CD4-positive, alpha-beta T cell (primary cell): ENCODE measurements at regions not wholly inside any gene's neighbourhood (a gene's known extent, or its start where the extent isn't known, plus 50 kb on each side); places are given as distances from the start of the nearest gene placed in this dataset.

Experiments used
- ATAC-seq: fragments of 200-7000 bp; cut with Tn5 transposase; one replicate; pipeline ENCODE4 v1.10.0; 2022; ENCODE audit warnings: mild to moderate bottlenecking; ENCODE audit not compliant: poor library complexity
- CTCF ChIA-PET: fragments of 350-600 bp; sonication (Branson Sonifier 250); formaldehyde crosslinking; loops from one replicate; lab custom pipeline; 2021; ENCODE audit warnings: antibody characterized with exemption, inconsistent platforms; lab: Charles Lee
- POLR2A ChIA-PET: fragments of 350-600 bp; sonication (Branson Sonifier 250); formaldehyde crosslinking; loops from one replicate; lab custom pipeline; 2021; ENCODE audit warnings: antibody characterized with exemption, inconsistent platforms; lab: Charles Lee
- DNase-seq, 14 experiments: peaks; one replicate each; pipeline ENCODE4 v3.0.0-alpha.2; 2013 to 2020; ENCODE audit warnings: mixed read lengths in 2 of 14
- H3K27ac ChIP-seq, 2 donors: one replicate each; pipeline versions ENCODE4 v1.5.1 to v1.7.0; 2013; ENCODE audit warnings: low read length in 2 of 2, low read depth in 1 of 2, mild to moderate bottlenecking in 1 of 2
- H3K27me3 ChIP-seq, 2 experiments: 1 replicate in 1 of 2; 2 replicates in 1 of 2; pipeline versions ENCODE4 v1.6.1 to v1.7.0; 2013; ENCODE audit warnings: low read length in 2 of 2, control low read depth in 1 of 2, mild to moderate bottlenecking in 1 of 2, moderate library complexity in 1 of 2; ENCODE audit not compliant: insufficient read depth in 2 of 2, control insufficient read depth in 1 of 2
- H3K36me3 ChIP-seq: one replicate; pipeline ENCODE4 v1.6.1; 2013; ENCODE audit warnings: low read length, control low read depth; ENCODE audit not compliant: insufficient read depth
- H3K4me1 ChIP-seq: one replicate; pipeline ENCODE4 v1.6.1; 2013; ENCODE audit warnings: low read length, control low read depth; ENCODE audit not compliant: insufficient read depth
- H3K4me3 ChIP-seq: one replicate; pipeline ENCODE4 v1.5.1; 2013; ENCODE audit warnings: mild to moderate bottlenecking, low read length, moderate library complexity
- H3K9me3 ChIP-seq, 2 experiments: 1 replicate in 1 of 2; 2 replicates in 1 of 2; pipeline versions ENCODE4 v1.6.1 to v1.7.0; 2013; ENCODE audit warnings: low read length in 2 of 2, mild to moderate bottlenecking in 2 of 2, control low read depth in 1 of 2, moderate library complexity in 1 of 2; ENCODE audit not compliant: control insufficient read depth in 1 of 2, insufficient read depth in 1 of 2
- H3K27ac Mint-ChIP-seq: one replicate; pipeline ENCODE4 v1.8.0; 2020; ENCODE audit warnings: mixed read lengths
- H3K27me3 Mint-ChIP-seq: one replicate; pipeline ENCODE4 v1.8.0; 2021; ENCODE audit warnings: mixed read lengths
- H3K36me3 Mint-ChIP-seq: one replicate; pipeline ENCODE4 v1.8.0; 2021; ENCODE audit warnings: low read depth, mixed read lengths
- H3K4me1 Mint-ChIP-seq: one replicate; pipeline ENCODE4 v1.8.0; 2021; ENCODE audit warnings: low read depth, mixed read lengths
- H3K4me3 Mint-ChIP-seq: one replicate; pipeline ENCODE4 v1.8.0; 2020; ENCODE audit warnings: mild to moderate bottlenecking, mixed read lengths
- H3K9me3 Mint-ChIP-seq: one replicate; pipeline ENCODE4 v1.8.0; 2020; ENCODE audit warnings: mixed read lengths
- intact Hi-C, 2 experiments: fragments of 100-400 bp; cut with DNase I in 1 of 2; cut with micrococcal nuclease in 1 of 2; formaldehyde crosslinking; loops; one replicate each; pipeline versions ENCODE4 v1.15.1 to v1.9.0; 2023 to 2025; cut with DNase I, micrococcal nuclease
- TF ChIP-seq, protein P1 (sequence below): fragments of 200-600 bp; IDR thresholded peaks from one replicate; pipeline ENCODE4 v1.8.0; 2022; ENCODE audit warnings: antibody characterized with exemption, mild to moderate bottlenecking

DNA sequence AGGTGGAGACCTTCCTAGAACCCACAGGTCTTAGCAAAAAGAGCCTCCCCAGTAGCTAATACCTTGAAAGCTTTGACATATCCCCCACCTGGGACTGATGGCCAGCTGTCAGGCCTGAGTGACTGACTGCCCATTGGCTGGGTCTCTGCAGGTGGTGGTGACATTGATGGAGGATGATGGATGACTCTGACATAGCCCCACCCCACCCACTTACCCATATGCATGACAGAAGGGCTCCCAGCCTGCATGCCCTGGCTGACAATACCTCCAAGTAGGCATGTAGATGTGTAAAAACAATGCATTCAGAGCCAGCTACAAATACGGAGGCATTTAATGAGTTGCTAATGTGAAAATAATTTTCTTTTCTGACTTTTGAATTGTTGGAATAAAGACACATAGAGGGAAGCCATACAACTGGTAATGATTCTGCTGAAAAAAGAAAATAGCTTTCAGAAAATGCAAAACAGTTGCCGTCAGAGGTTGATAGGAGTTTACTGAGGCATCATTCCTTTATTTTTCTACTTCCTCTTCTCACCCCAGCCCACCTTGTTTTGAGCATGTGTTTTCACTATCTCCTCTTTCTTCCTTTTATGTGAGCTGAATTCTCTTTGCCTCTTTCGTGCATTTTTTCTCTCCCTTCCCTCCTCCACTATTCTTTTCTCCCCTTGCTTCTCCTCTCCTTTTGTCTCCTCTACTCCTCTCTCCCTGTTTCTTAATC, 70.6 kb downstream of the OLIG3 start:
- ATAC-seq = no peak
- H3K36me3 ChIP-seq = no peaks in the 10 kb centered on the region
- peaks cover 16% of the 10 kb centered on the region for H3K4me1 Mint-ChIP-seq
- H3K4me1 ChIP-seq = peaks cover 3% of the 10 kb centered on the region
- TF ChIP-seq, protein P1, sequence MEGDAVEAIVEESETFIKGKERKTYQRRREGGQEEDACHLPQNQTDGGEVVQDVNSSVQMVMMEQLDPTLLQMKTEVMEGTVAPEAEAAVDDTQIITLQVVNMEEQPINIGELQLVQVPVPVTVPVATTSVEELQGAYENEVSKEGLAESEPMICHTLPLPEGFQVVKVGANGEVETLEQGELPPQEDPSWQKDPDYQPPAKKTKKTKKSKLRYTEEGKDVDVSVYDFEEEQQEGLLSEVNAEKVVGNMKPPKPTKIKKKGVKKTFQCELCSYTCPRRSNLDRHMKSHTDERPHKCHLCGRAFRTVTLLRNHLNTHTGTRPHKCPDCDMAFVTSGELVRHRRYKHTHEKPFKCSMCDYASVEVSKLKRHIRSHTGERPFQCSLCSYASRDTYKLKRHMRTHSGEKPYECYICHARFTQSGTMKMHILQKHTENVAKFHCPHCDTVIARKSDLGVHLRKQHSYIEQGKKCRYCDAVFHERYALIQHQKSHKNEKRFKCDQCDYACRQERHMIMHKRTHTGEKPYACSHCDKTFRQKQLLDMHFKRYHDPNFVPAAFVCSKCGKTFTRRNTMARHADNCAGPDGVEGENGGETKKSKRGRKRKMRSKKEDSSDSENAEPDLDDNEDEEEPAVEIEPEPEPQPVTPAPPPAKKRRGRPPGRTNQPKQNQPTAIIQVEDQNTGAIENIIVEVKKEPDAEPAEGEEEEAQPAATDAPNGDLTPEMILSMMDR = no peak
- DNase-seq = no peak
- intact Hi-C loops = no loop called here
- no peak overlapping the region for H3K4me3 Mint-ChIP-seq
- H3K9me3 ChIP-seq = no peaks in the 10 kb centered on the region
- H3K27me3 ChIP-seq = no peaks in the 10 kb centered on the region
- no peaks in the 10 kb centered on the region for H3K9me3 Mint-ChIP-seq
- no peak overlapping the region for H3K4me3 ChIP-seq
- ChIA-PET POLR2A (interaction anchor here (1.2 kb wide), 1 partner anchor 8 kb away, joined by 5 read pairs; no protein-coding TSS in a partner anchor), CTCF (interaction anchor here (1.0 kb wide), 1 partner anchor 8 kb away, joined by 4 read pairs; no protein-coding TSS in a partner anchor)
- no peaks in the 10 kb centered on the region for H3K36me3 Mint-ChIP-seq
- H3K27me3 Mint-ChIP-seq = no peaks in the 10 kb centered on the region
- no peak overlapping the region for H3K27ac Mint-ChIP-seq
- H3K27ac ChIP-seq = no peak overlapping the region

DNA sequence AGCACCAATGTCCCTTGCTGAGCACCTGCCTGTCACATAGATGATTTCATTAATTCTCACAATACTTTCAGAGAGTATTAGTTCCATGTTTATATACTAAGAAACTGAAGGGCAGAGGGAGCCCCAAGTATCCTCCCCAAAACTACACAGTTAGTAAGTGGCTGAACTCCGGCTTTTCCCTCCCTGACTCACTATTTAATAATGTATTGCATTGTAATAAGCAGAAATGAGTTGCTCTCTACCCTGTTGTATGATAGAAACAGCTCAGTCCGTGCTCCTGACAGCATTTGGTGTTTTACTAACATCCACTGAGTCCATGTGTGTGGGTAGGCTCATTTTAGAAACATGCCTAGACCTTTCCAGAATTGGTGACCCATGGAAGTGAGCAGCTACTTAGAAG, 76.8 kb downstream of the OLIG3 start:
- no peak overlapping the region for H3K4me3 ChIP-seq
- ChIA-PET POLR2A (no interaction called here), CTCF (no interaction called here)
- H3K27me3 Mint-ChIP-seq = peaks cover 4% of the 10 kb centered on the region
- H3K36me3 Mint-ChIP-seq = no peaks in the 10 kb centered on the region
- H3K4me1 ChIP-seq = peaks cover 17% of the 10 kb centered on the region
- H3K27ac Mint-ChIP-seq = no peak overlapping the region
- ATAC-seq = no peak
- intact Hi-C loops = loop anchor here (2.0 to 10.0 kb wide), 5 partner anchors 145 to 325 kb away; no protein-coding TSS in a partner anchor
- peaks cover 13% of the 10 kb centered on the region for H3K4me1 Mint-ChIP-seq
- TF ChIP-seq, protein P1 = no peak
- H3K9me3 ChIP-seq = no peaks in the 10 kb centered on the region
- no peaks in the 10 kb centered on the region for H3K9me3 Mint-ChIP-seq
- H3K27me3 ChIP-seq = no peaks in the 10 kb centered on the region
- no peak overlapping the region for H3K4me3 Mint-ChIP-seq
- no peaks in the 10 kb centered on the region for H3K36me3 ChIP-seq
- no peak overlapping the region for H3K27ac ChIP-seq
- DNase-seq = no peak

DNA sequence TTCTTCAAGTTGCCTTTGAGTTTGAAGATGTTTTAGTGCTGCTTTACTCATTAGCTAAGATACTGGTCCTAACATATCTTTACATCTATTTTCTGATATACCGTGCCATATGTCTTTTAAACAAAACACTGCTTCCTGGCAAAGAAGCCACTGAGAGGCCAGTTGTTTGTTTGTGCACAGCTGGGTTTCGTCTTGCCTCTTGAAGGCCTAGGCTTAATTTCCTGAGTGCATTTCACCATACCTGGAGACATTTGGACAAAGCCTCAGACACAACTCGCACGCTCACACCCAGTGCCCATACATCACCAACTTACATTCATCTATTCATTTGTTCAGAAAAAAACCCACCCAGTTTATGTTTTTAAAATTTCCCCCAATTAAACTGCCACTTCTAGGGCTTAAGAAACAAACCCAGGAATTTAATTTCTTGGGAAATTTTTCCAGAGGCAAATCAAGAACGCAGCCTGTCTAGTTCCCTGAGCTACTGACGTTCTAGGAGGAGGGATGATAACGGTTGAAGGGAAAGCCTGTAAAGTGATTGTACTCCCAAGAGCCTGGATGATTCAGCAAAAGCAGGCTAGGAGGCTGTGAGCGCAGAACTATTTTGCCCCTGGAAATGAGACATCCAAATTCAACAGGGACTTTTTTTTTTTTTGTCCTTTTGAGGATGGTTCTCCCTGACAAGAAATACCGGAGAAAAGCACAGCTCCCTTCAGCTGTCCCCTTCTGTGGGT, 77.7 kb downstream of the OLIG3 start:
- ATAC-seq = no peak
- CTCF ChIA-PET = interaction anchor here (1.0 to 1.2 kb wide), 2 partner anchors 70 to 74 kb away, joined by 3 to 4 read pairs; no protein-coding TSS in a partner anchor

More for the DNA sequence above, 77.7 kb downstream of the OLIG3 start:
- DNase-seq = no peak
- Histone ChIP-seq H3K9me3 (no peaks in the 10 kb centered on the region), H3K4me1 (peaks cover 17% of the 10 kb centered on the region), H3K36me3 (no peaks in the 10 kb centered on the region), H3K27ac (no peak overlapping the region), H3K4me3 (no peak overlapping the region), H3K27me3 (no peaks in the 10 kb centered on the region)
- H3K27me3 Mint-ChIP-seq = peaks cover 4% of the 10 kb centered on the region
- intact Hi-C loops = loop anchor here (2.0 to 10.0 kb wide), 5 partner anchors 144 to 324 kb away; no protein-coding TSS in a partner anchor
- POLR2A ChIA-PET = interaction anchor here (0.6 kb wide), 1 partner anchor 72 kb away, joined by 3 read pairs; no protein-coding TSS in a partner anchor
- no peak overlapping the region for H3K4me3 Mint-ChIP-seq
- H3K36me3 Mint-ChIP-seq = no peaks in the 10 kb centered on the region
- peaks cover 13% of the 10 kb centered on the region for H3K4me1 Mint-ChIP-seq
- no peak overlapping the region for H3K27ac Mint-ChIP-seq
- no peaks in the 10 kb centered on the region for H3K9me3 Mint-ChIP-seq
- TF ChIP-seq, protein P1 = no peak
